ENCODE measurements at regions not wholly inside any gene's neighbourhood (a gene's known extent, or its start where the extent isn't known, plus 50 kb on each side); places are given as distances from the start of the nearest gene placed in this dataset.
"Not testable (repeated sequence)": the region's sequence is repeated elsewhere in the genome, so short reads cannot be mapped to it uniquely, and the experiment has no call there.

- Histone ChIP-seq H3K79me2 (ENCODE audit: insufficient read depth, low read length) (no peaks in the 10 kb centered on the region), H3K9me3 (ENCODE audit: insufficient read depth, low read depth, low read length) (no peaks in the 10 kb centered on the region)
Observed at GRCh38 chr15:81724536-81724935, 321.3 kb downstream of the MEX3B start.

GRCh38 chr15:81723701-81724100 lies 322.1 kb downstream of the MEX3B start:
- Histone ChIP-seq H2AFZ (ENCODE audit: low read length) (no peak overlapping the region), H3K36me3 (ENCODE audit: insufficient read depth, low read length) (no peaks in the 10 kb centered on the region), H3K9ac (ENCODE audit: low read depth, low read length, poor library complexity, severe bottlenecking) (no peak overlapping the region), H3K4me2 (ENCODE audit: low read depth, low read length, poor library complexity, severe bottlenecking) (no peak overlapping the region), H3K9me3 (ENCODE audit: insufficient read depth, low read depth, low read length) (no peaks in the 10 kb centered on the region), H3K79me2 (ENCODE audit: insufficient read depth, low read length) (no peaks in the 10 kb centered on the region), H3K9me2 (replicated peaks; ENCODE audit: low read depth, low read length) (no peaks in the 10 kb centered on the region), H3K4me3 (ENCODE audit: low read length, poor library complexity, severe bottlenecking) (no peak overlapping the region), H4K20me1 (ENCODE audit: insufficient read depth, low read length, poor library complexity, severe bottlenecking) (no peaks in the 10 kb centered on the region), H3F3A (ENCODE audit: low read depth) (no peaks in the 10 kb centered on the region), H3K27me3 (ENCODE audit: insufficient read depth, low read length, poor library complexity, severe bottlenecking) (no peaks in the 10 kb centered on the region), H3K4me1 (ENCODE audit: insufficient read depth, low read length, poor library complexity, severe bottlenecking) (no peaks in the 10 kb centered on the region)
- TF ChIP-seq CTCF (conservative IDR thresholded peaks at IDR 0.05; ENCODE audit: low read length) = no peak
- TF ChIP-seq EZH2phosphoT487 (IDR thresholded peaks at IDR 0.05; ENCODE audit: borderline replicate concordance) = no peak

More at GRCh38 chr15:81724536-81724935, 321.3 kb downstream of the MEX3B start:
- H3K27me3 ChIP-seq (ENCODE audit: insufficient read depth, low read length, poor library complexity, severe bottlenecking) = no peaks in the 10 kb centered on the region
- H4K20me1 ChIP-seq (ENCODE audit: insufficient read depth, low read length, poor library complexity, severe bottlenecking) = no peaks in the 10 kb centered on the region
- no peak overlapping the region for H3K9ac ChIP-seq (ENCODE audit: low read depth, low read length, poor library complexity, severe bottlenecking)
- H3K4me3 ChIP-seq (ENCODE audit: low read length, poor library complexity, severe bottlenecking) = no peak overlapping the region
- no peak overlapping the region for H3K4me2 ChIP-seq (ENCODE audit: low read depth, low read length, poor library complexity, severe bottlenecking)
- H3K36me3 ChIP-seq (ENCODE audit: insufficient read depth, low read length) = no peaks in the 10 kb centered on the region
- no peaks in the 10 kb centered on the region for H3K4me1 ChIP-seq (ENCODE audit: insufficient read depth, low read length, poor library complexity, severe bottlenecking)
- H2AFZ ChIP-seq (ENCODE audit: low read length) = no peak overlapping the region
- no peaks in the 10 kb centered on the region for H3K9me2 ChIP-seq (replicated peaks; ENCODE audit: low read depth, low read length)
- no peak for TF ChIP-seq CTCF (conservative IDR thresholded peaks at IDR 0.05; ENCODE audit: low read length)
- no peak for TF ChIP-seq EZH2phosphoT487 (IDR thresholded peaks at IDR 0.05; ENCODE audit: borderline replicate concordance)
- no peaks in the 10 kb centered on the region for H3F3A ChIP-seq (ENCODE audit: low read depth)

- Histone ChIP-seq H3K79me2 (ENCODE audit: insufficient read depth, low read length) (no peaks in the 10 kb centered on the region), H3K4me2 (ENCODE audit: low read depth, low read length, poor library complexity, severe bottlenecking) (no peak overlapping the region), H3K4me3 (ENCODE audit: low read length, poor library complexity, severe bottlenecking) (no peak overlapping the region), H3K9ac (ENCODE audit: low read depth, low read length, poor library complexity, severe bottlenecking) (no peak overlapping the region), H3K9me2 (replicated peaks; ENCODE audit: low read depth, low read length) (no peaks in the 10 kb centered on the region), H3F3A (ENCODE audit: low read depth) (no peaks in the 10 kb centered on the region), H3K9me3 (ENCODE audit: insufficient read depth, low read depth, low read length) (no peaks in the 10 kb centered on the region), H3K4me1 (ENCODE audit: insufficient read depth, low read length, poor library complexity, severe bottlenecking) (no peaks in the 10 kb centered on the region), H4K20me1 (ENCODE audit: insufficient read depth, low read length, poor library complexity, severe bottlenecking) (no peaks in the 10 kb centered on the region), H2AFZ (ENCODE audit: low read length) (no peak overlapping the region), H3K36me3 (ENCODE audit: insufficient read depth, low read length) (no peaks in the 10 kb centered on the region), H3K27me3 (ENCODE audit: insufficient read depth, low read length, poor library complexity, severe bottlenecking) (no peaks in the 10 kb centered on the region)
- TF ChIP-seq CTCF (conservative IDR thresholded peaks at IDR 0.05; ENCODE audit: low read length) (no peak), EZH2phosphoT487 (IDR thresholded peaks at IDR 0.05; ENCODE audit: borderline replicate concordance) (no peak)
Observed at GRCh38 chr15:81723113-81723651, 322.6 kb downstream of the MEX3B start.

GRCh38 chr15:81716468-81716867 lies 329.4 kb downstream of the MEX3B start:
- H4K20me1 ChIP-seq (ENCODE audit: insufficient read depth, low read length, poor library complexity, severe bottlenecking); H3K4me2 ChIP-seq (ENCODE audit: low read depth, low read length, poor library complexity, severe bottlenecking); H2AFZ ChIP-seq (ENCODE audit: low read length); H3K4me3 ChIP-seq (ENCODE audit: low read length, poor library complexity, severe bottlenecking); H3K27me3 ChIP-seq (ENCODE audit: insufficient read depth, low read length, poor library complexity, severe bottlenecking); H3K9ac ChIP-seq (ENCODE audit: low read depth, low read length, poor library complexity, severe bottlenecking); H3K36me3 ChIP-seq (ENCODE audit: insufficient read depth, low read length); H3K79me2 ChIP-seq (ENCODE audit: insufficient read depth, low read length); H3K9me2 ChIP-seq (replicated peaks; ENCODE audit: low read depth, low read length); H3K9me3 ChIP-seq (ENCODE audit: insufficient read depth, low read depth, low read length); H3F3A ChIP-seq (ENCODE audit: low read depth); H3K4me1 ChIP-seq (ENCODE audit: insufficient read depth, low read length, poor library complexity, severe bottlenecking): not testable (repeated sequence)

Data from Loucy (cell line).